Epithelial cell of prostate (primary cell): ENCODE measurements at regions not wholly inside any gene's neighbourhood (a gene's known extent, or its start where the extent isn't known, plus 50 kb on each side); places are given as distances from the start of the nearest gene placed in this dataset.

ENCODE experiments used
- DNase-seq: peaks from one replicate; pipeline ENCODE4 v3.0.0-alpha.2; 2011; ENCODE audit warnings: low read depth, low spot score
- H3K27ac ChIP-seq: fragments of 450-650 bp; 2 replicates; pipeline ENCODE4 v1.5.1; 2017; ENCODE audit warnings: mild to moderate bottlenecking

- H3K27ac ChIP-seq = no peak overlapping the region
- DNase-seq = no peak
Measured at GRCh38 chr18:47507651-47508050, 256.2 kb upstream of the SKOR2 start.

- no peak for DNase-seq
- H3K27ac ChIP-seq = no peak overlapping the region
Measured at GRCh38 chr18:47506897-47507296, 255.4 kb upstream of the SKOR2 start.

- H3K27ac ChIP-seq = no peak overlapping the region
- no peak for DNase-seq
Measured at GRCh38 chr18:47501946-47502345, 250.5 kb upstream of the SKOR2 start.

GRCh38 chr18:47500930-47501329 lies 249.5 kb upstream of the SKOR2 start:
- no peak for DNase-seq
- H3K27ac ChIP-seq = no peak overlapping the region

DNA sequence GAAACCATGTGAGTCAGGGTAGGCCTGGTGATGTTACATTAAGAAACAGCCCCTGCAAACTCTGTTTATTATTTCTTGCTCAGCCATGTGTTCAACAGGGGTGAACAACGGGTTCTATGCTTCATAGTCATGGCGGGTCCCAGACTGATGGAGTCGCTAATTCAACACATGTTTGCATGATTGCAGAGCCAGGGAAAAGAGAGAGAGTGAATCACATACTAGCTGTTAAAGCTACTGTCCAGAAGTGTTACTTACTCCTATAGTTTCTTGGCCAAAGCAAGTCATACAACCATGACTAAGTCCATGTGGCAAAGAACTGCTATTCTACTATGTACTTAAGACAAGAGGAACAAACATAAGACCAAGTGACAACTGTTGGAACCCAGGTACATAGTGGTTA lies 241.2 kb upstream of the SKOR2 start:
- no peak for DNase-seq
- H3K27ac ChIP-seq = no peak overlapping the region

DNA sequence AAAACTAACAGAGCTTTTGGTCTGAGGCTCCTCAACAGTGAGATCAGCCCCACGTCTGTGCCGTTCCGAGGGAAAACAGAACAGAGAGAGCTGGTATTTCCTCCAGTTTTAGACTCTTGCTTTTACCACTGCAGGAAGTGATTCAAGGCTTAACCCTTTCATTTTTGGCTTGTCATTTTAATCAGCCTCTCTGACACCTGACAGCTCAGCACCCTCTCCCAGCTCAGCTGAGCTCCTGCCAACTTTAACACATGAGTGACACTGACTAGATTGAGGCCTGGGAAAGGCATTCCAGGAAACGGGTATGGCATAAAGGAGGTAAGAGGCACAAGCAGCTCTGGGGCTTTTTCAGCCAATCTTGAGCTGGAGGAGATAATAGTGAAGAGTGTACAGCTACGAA lies 239.4 kb upstream of the SKOR2 start:
- H3K27ac ChIP-seq = no peak overlapping the region
- DNase-seq = no peak

GRCh38 chr18:47485221-47485797 lies 233.8 kb upstream of the SKOR2 start:
- no peak for DNase-seq
- no peak overlapping the region for H3K27ac ChIP-seq

- no peak overlapping the region for H3K27ac ChIP-seq
- DNase-seq = no peak
Measured at GRCh38 chr18:47484068-47484467, 232.6 kb upstream of the SKOR2 start.

GRCh38 chr18:47480166-47480565 lies 228.7 kb upstream of the SKOR2 start:
- DNase-seq = no peak
- no peak overlapping the region for H3K27ac ChIP-seq

GRCh38 chr18:47471784-47472183 lies 220.3 kb upstream of the SKOR2 start:
- no peak for DNase-seq
- no peak overlapping the region for H3K27ac ChIP-seq

DNA sequence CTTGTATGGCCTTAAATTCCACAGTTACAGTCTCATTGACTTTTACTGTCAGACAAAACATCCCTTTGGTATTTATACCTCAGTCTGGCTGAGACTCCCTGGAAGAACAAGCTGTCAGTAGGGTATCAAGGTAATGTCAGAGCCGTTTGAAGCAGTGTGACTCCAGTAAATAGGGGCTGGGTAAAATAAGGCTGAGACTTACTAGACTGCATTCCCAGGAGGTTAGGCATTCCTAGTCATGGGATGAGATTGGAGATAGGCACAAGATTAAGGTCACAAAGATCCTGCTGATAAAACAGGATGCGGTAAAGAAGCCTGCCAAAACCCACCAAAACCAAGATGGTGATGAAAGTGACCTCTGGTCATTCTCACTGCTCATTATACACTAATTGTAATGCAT lies 219.5 kb upstream of the SKOR2 start:
- DNase-seq = no peak
- no peak overlapping the region for H3K27ac ChIP-seq

- H3K27ac ChIP-seq = no peak overlapping the region
- no peak for DNase-seq
Measured at GRCh38 chr18:47469576-47469975, 218.1 kb upstream of the SKOR2 start.

DNA sequence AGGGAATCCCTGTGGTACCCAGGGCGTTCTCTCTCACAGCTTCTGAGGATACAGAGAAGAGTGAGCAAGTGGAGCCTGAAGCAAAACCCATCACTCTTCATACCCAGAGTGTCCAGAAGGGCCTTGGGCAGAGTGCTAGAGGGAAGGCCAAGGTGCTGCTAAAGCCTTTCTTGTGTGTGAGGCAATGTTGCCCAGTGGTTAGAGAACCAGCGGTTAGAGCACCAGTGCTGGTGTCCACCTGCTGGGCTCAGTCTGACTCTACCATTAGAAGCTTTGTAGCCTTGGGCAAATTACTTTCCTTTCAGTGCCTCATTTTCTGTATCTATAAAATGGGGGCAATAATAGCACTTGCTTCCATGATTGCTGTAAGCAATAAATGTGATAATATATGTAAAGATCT lies 210.5 kb upstream of the SKOR2 start:
- DNase-seq = no peak
- H3K27ac ChIP-seq = no peak overlapping the region

DNA sequence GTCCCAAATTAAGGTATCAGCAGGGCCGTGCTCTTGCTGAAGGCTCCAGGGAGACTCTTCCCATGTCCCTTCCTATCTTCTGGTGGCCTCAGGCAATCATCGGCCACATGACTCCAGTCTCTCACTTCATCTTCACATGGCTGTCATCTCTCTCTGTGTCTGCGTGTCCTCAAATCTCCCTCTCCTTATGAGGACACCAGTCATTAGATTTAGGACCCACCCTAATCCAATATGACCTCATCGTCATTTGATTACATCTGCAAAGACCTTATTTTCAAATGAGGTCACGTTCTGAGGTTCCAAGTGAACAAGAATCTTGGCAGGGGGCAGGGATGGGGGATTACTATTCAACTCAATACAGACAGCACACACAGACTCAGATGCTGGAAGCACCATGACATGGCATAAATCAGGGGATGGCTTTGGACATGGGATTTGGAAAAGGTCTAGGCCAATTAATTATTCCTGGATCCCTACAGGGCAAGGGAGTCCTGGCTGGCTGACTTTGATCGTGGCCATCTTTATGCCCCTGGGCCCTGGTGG lies 210.0 kb upstream of the SKOR2 start:
- no peak for DNase-seq
- no peak overlapping the region for H3K27ac ChIP-seq

DNA sequence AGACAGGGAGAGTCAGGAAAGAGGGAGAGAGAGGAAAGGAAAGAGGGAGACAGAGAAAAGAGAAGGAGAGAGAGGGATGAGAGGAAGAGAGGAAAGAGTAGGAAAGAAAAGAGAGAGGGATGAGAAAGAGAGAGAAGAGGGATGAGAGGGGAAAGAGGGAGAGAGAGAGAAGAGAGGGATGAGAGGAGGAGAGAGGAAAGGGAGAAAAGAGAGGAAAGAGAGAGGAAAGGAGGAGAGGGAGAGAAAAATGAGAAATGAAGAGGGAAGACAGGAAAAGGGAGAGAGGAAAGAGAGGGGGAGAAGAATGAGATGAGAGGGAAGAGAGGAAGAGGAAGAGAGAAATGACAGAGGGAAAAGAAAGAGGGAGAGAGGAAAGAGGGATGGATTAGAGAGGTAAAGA lies 207.0 kb upstream of the SKOR2 start:
- no peak for DNase-seq

GRCh38 chr18:47457614-47458013 lies 206.2 kb upstream of the SKOR2 start:
- H3K27ac ChIP-seq = no peak overlapping the region
- no peak for DNase-seq

More for the DNA sequence above, 207.0 kb upstream of the SKOR2 start:
- H3K27ac ChIP-seq = no peak overlapping the region

DNA sequence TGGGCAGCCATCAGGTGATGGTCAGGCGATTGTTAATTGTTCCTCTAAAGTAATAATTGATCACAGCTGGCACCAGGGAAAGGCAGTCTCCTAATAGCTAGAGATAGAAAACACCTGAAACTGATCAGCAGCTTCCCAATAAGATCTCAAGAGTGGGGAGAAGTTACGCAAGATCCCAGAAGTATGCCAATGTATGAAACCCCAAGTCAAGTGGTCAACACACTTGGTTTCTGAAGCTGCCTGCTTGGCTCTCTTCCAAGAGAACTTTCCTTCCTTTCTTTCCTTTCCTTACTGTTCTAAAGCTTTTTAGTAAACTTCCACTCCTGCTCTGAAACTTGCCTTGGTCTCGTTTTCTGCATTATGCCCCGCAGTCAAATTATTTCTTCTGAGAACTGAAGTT lies 201.6 kb upstream of the SKOR2 start:
- H3K27ac ChIP-seq = no peak overlapping the region
- no peak for DNase-seq

- H3K27ac ChIP-seq = no peak overlapping the region
- DNase-seq = no peak
Measured at GRCh38 chr18:47448956-47449355, 197.5 kb upstream of the SKOR2 start.

GRCh38 chr18:47441914-47442313 lies 190.5 kb upstream of the SKOR2 start:
- DNase-seq = no peak
- H3K27ac ChIP-seq = no peak overlapping the region

- no peak for DNase-seq
Measured at GRCh38 chr18:47438001-47438400, 186.5 kb upstream of the SKOR2 start.

GRCh38 chr18:47436871-47437270 lies 185.4 kb upstream of the SKOR2 start:
- H3K27ac ChIP-seq = no peak overlapping the region
- no peak for DNase-seq

More at GRCh38 chr18:47438001-47438400, 186.5 kb upstream of the SKOR2 start:
- H3K27ac ChIP-seq = no peak overlapping the region

- DNase-seq = no peak
- H3K27ac ChIP-seq = no peak overlapping the region
Measured at GRCh38 chr18:47434214-47434746, 182.8 kb upstream of the SKOR2 start.
